ENCODE measurements at regions not wholly inside any gene's neighbourhood (a gene's known extent, or its start where the extent isn't known, plus 50 kb on each side); places are given as distances from the start of the nearest gene placed in this dataset.
A peak's percentile ranks its signal among the peaks of the same experiment; 100 is the strongest.
"Not testable (repeated sequence)": the region's sequence is repeated elsewhere in the genome, so short reads cannot be mapped to it uniquely, and the experiment has no call there.

DNA sequence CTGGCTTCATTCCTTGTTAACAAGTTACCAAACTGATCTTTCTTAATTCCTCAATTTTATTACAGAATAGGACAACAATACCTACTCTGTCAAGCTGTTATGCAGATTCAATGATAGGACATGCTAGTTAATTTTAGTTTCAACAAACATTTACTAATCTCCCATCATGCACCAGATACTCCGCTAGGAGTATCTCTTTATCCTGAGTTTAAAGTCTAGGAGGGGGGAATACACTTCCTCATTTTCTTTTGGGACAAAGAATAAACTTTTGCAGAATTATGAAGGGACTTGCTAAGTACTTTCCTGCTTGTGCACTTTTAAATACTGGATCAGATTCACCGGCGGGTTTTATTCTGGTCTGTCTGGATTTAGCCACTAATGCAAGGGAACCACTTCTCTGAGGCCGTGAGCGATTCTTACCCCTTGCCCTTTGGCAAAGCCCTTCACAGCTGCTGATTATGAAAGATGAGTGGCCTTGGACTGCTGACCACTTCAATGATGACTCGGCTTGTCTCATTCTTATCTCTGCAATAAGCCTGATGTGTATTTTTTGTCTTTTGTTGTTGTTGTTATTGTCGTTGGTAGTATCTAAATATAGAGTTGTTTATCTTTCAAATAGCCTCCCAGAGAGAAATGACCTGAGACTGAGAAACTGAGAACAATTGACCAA, 73.9 kb downstream of the RMI1 start:
- DNase-seq = no peak

DNA sequence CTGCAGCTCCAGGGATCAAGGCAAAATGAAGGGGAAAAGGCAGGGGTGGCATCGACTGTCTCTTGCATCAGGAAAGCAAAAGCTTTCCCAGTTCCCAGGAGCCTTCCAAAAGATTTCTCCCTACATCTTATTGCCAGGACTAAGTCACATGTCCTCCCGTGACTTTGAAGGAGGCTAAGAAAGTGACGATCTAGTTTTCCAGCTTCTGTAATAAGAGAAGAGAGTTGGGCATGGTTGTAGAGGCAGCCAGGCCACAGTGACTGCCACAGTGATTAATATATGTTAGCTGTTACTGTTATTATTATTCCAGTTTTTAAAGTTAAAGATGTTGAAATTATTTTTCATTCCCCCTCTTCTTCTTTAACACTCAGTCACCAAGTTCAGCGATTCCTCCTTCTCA, 77.1 kb downstream of the RMI1 start:
- DNase-seq = no peak

DNA sequence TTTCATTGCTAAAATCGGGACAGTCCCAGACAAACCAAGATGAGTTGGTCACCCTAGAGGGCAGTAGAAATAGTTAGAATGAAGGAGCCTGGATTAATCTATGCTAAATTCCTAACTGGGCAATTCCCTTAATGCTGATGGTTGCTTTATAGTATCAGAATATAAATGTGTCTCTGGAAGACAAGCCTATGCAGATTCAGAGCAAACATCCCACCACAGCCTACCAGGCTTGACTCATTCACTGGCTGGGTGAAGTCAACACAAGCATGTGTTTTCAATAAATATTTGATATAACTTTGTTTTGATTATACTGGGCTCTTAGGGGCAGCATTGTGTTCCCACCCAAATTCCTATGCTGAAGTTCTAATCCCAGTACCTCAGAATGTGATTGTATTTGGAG, 79.3 kb downstream of the RMI1 start:
- no peak for DNase-seq

GRCh38 chr9:84061613-84062193, 81.1 kb downstream of the RMI1 start:
- no peak for DNase-seq

DNA sequence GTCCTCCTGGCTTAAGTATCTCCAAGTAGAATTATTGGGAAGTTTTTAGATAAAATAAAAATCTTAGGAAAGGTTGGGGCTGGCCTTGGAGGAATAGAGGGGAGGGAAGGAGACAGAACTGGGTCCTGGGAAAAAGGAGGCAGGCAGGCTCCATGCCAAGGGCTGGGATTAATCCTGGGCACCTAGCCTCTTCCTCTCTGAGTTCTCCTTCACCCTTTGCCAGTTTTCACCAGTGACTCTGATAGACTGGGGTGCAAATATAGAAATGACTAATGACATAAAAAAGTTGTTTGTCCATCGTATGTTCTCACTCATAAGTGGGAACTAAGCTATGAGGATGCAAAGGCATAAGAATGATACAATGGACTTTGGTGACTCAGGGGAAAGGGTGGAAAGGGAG, 81.9 kb downstream of the RMI1 start:
- DNase-seq = peak in 1 of 56 donors; percentile 0

GRCh38 chr9:84067821-84068220, 87.2 kb downstream of the RMI1 start:
- DNase-seq = no peak

DNA sequence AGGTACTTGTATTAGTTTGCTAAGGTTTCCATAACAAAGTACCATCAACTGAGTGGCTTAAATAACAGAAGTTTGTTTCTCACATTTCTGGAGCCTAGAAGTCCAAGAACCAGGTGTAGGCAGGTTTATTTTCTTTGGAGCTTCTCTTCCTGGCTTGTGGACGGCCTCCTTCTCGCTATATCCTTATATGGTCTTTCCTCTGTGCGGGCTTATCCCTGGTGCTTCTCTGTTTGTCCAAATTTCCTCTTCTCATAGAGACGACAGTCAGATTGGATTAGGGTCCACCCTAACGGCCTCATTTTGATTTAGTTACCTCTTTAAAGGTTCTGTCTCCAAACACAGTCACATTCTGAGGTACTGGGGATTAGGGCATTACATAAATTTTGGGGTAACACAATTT, 88.3 kb downstream of the RMI1 start:
- no peak for DNase-seq

DNA sequence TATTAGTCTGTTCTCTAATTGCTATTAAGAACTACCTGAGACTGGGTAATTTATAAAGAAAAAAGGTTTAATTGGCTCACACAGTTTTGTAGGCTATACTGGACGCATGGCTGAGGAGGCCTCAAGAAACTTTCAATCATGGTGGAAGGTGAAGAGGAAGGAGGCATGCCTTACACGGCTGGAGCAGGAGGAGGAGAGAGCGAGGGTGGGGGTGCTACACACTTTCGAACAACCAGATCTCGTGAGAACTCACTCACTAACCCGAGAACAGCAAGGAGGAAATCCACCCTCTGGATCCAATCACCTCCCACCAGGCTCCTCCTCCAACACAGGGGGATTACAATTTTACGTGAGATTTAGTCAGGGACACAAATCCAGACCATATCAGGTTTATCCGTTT, 90.0 kb downstream of the RMI1 start:
- no peak for DNase-seq

- DNase-seq = no peak
Observed at GRCh38 chr9:84072621-84073180, 92.1 kb downstream of the RMI1 start.

GRCh38 chr9:84075004-84075403, 94.4 kb downstream of the RMI1 start:
- DNase-seq = no peak

- DNase-seq = no peak
Observed at GRCh38 chr9:84076384-84076783, 95.8 kb downstream of the RMI1 start.

DNA sequence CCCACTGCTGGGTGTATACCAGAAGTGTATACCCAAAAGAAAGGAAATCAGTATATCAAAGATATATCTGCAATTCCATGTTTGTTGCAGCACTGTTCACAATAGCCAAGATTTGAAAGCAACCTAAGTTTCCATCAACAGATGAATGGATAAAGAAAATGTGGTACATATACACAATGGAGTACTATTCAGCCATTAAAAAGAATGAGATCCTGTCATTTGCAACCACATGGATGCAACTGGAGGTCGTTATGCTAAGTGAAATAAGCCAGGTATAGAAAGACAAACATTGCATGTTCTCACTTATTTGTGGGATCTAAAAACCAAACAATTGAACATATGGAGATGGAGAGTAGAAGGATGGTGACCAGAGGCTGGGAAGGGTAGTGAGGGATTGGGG, 97.2 kb downstream of the RMI1 start:
- not testable (repeated sequence) for DNase-seq

- DNase-seq = no peak
Observed at GRCh38 chr9:84079994-84080393, 99.4 kb downstream of the RMI1 start.

DNA sequence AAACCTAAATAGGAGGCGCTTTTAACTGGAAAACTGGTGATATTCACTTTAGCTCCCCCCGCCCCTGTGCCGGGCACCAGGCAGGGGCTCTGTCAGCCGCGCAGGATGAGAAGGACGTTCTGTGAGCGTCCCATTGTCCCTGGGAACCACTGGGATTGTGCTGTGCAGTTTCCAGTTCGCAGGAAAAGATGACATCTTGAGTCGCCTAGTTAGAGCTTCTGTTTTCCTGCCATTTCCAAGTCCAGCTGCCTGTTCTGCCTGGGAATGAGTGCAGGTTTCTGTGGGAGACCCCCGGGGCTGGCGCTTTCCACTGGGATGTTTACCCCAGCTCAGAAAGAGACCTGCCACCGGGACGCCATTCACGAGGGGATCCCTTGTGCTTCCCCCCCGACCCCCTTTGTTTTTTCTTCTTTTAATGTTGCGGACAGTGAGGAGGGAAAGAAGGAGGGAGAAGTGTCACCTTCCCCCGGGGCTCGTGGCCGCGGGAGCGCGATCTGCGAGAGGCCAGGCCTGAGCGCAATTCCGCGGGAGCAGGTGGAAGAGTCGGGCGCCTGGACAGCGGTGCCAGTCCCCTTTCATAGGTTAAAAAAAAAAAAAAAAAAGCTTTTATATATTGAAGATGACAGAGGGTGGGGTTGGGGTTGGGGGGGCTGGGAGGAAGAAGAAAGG, 121.5 kb downstream of the RMI1 start:
- peak in 1 of 56 donors; percentile 7 for DNase-seq

DNA sequence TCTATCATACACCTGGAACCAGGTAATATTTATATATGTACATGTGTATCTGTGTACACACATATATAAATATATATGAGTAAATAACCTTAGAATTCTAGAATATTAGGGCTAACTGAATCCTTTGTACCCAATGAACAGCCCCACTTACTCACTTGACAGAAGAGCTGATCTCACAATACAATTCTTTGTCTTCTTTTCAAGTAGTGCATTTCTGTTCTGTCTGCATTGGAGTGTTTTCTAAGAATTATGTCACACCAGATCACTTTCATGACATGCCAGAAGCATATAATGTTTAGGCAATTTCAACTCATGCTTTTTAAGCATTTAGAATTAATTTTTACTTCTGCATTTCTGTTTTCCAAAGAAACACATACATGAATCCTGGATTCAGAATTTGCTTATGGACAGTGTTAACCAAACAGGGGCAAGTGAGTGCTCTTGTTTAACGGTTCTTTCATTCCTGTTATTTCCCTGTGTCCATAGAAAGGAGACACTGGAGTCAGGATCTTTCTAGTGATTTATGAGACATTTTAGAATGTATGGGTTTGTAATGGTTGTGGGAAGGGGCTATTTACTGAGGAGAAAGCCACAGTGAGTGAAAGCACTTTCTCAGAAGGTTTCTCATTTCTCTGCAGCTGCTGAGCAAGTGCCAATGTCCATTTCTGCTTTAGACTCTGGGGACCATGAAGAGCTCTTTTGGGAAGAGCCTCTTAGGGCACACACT, 123.2 kb downstream of the RMI1 start:
- DNase-seq = no peak

DNA sequence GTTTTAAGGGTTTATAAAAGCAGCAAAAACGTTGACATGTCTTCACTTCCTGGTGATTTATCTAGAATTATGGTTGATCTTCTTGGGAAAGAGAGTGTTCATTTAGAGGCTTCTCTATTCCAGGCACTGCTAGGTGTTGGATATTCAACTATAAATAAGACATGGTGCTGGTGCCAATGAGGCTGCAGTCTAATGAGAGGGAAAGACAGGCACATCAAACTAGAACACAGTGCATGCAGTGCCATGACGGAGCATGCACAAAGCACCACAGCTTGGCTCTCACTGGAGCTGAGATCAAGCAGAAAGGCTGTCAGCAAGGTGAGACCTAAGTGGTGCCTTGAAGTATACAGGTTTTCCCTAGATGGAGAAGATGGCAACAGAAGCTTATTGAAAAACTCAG, 126.5 kb downstream of the RMI1 start:
- DNase-seq = no peak

- DNase-seq = no peak
Observed at GRCh38 chr9:84107995-84108394, 127.4 kb downstream of the RMI1 start.

DNA sequence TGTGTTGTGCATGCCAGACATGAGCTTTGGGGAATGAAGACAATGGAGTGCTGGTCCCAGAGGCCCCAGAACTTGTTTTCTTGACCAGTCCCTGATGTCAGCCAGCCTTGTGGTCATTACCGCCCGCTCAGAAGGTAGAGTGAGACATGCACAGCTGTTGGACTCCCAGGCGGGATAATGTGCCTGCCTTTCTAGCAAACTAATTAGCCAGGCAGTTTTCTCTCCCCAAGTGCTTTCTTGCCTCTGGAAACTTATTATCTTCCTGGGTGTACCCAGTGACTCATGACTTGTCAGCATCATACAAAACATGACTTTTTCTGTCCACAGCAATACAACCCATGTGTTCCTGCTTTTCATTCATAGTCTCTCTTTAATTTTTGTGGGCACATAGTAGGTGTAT, 131.1 kb downstream of the RMI1 start:
- DNase-seq = no peak

GRCh38 chr9:84121991-84122523, 141.5 kb downstream of the RMI1 start:
- no peak for DNase-seq

DNA sequence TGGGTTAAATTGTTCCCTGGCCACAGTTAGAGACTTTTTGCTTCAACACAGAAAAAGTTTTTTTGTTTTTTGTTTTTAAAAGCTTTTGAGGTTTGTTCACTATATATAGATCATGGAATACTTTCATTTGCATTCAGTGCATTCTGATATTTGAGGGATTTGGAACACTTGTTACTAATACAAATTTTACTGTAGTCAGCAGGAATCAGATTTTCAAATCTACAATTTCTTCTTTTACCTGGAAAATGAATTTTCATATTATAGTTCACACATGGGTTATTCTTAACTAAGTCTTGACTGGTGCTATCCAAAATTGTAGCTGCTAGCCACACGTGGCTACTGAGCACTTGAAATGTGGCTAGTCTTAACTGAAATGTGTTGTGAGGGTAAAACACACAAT, 142.0 kb downstream of the RMI1 start:
- no peak for DNase-seq

GRCh38 chr9:84123648-84124406, 143.2 kb downstream of the RMI1 start:
- DNase-seq = no peak

All from amygdala (tissue), 56 donors.